Retinal pigment epithelial cell (primary cell): ENCODE measurements at regions not wholly inside any gene's neighbourhood (a gene's known extent, or its start where the extent isn't known, plus 50 kb on each side); places are given as distances from the start of the nearest gene placed in this dataset.

ENCODE experiments used
- DNase-seq: peaks from one replicate; pipeline ENCODE4 v3.0.0-alpha.2; 2010; ENCODE audit warnings: low read depth
- H3K4me3 ChIP-seq: 2 replicates; pipeline ENCODE4 v1.5.1; 2011; ENCODE audit warnings: mild to moderate bottlenecking, low read length, control low read depth, moderate library complexity
- CTCF ChIP-seq: conservative IDR thresholded peaks from 2 replicates; pipeline ENCODE4 v1.5.1; 2011; ENCODE audit warnings: low read depth, low read length, control low read depth, inconsistent platforms

DNA sequence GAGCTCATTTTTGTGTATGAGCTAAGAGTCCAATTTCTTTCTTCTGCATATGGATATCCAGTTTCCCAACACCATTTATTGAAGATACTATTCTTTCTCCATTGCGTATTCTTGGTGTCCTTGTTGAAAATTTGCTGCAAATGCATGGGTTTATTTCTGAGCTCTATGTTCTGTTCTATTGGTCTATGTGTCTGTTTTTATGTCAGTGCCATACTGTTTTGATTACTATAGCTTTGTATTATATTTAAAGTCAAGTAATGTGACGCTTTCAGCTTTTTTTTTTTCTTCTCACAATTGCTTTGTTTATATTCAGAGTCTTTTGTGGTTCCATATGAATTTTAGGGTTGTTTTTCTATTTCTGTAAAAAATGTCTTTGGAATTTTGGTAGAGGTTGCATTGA, 247.1 kb upstream of the TBX3 start:
- no peak for TF ChIP-seq CTCF
- no peak for DNase-seq
- no peak overlapping the region for H3K4me3 ChIP-seq

DNA sequence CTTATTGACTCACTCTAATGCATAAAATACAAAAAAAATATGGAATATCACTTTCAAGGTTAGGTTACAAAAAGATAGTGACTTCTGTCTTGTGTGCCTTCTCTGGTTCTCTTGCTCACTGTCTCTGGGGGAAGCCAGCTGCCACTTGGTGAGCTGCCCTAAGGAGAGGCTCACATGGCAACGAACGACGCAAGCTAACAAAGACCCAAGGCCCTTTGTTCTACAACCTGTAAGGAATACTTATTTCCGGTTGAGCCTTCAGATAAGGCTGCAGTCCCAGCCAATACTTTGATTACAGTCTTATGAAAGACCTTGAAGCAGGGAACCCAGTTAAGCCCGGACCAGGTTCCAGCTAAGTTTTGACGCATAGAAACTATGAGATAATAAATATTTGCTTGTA, 242.4 kb upstream of the TBX3 start:
- no peak for TF ChIP-seq CTCF
- H3K4me3 ChIP-seq: no peak overlapping the region
- no peak for DNase-seq

GRCh38 chr12:114924946-114925475, 241.0 kb upstream of the TBX3 start:
- DNase-seq: no peak
- TF ChIP-seq CTCF: no peak
- H3K4me3 ChIP-seq: no peak overlapping the region

DNA sequence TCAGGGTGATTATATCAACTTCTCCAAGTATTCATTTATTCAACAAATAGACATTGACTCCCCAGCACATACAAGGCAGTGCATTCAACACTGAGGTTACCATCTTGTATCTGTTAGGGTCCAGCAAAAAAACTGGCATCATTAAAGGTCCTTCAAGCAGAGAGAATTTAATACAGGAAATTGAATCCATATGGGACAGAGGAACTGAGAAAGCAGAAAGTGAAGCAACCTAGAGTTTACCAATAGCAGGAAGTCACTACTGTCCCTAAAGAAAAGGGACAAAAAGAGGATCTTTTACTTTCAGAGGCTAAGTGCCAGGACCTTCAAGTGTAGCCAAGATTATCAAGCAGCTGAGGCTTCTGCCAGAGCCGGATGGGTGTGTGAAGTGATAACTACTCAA, 237.8 kb upstream of the TBX3 start:
- no peak for TF ChIP-seq CTCF
- DNase-seq: no peak
- H3K4me3 ChIP-seq: no peak overlapping the region

DNA sequence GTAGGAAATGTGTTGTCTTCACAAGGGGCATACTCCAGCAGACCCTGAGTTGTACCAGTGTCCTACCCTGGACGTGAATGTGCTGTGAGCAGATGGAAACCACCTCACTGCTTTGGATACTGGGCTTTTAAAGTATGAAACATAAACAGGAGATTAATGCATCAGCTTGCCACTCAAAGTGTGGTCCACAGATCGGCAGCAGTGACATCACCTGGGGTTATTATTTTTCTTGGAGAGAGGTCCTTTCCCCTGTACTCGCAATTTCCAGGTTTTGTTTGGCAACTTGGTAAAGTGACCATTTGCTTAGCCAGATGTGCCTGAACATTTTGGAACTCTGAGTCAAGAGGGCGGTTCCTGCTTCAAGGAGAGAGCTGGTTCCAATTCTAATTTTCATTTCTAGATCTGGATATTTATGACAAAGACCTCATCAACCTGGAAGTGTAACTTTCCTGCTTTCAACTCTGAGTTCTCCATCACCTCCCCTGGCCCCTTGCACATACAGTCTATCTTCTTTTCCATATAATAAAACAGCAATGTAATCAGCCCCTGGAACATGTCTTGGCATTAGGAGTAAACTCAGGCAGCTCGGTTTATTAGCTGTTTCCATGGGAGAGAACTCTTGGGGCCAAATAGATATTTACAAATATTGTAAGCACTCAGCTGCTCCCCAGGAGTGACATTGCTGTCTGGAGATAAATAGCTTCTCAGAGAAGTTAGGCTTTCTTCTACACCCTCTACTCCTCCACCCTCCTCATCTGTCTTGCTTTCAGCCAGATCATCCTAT, 237.0 kb upstream of the TBX3 start:
- no peak overlapping the region for H3K4me3 ChIP-seq
- TF ChIP-seq CTCF: no peak
- no peak for DNase-seq

GRCh38 chr12:114919479-114919878, 235.5 kb upstream of the TBX3 start:
- H3K4me3 ChIP-seq: no peak overlapping the region
- TF ChIP-seq CTCF: no peak
- DNase-seq: no peak
